Left colon (tissue), 2 donors: ENCODE measurements at regions not wholly inside any gene's neighbourhood (a gene's known extent, or its start where the extent isn't known, plus 50 kb on each side); places are given as distances from the start of the nearest gene placed in this dataset.

Experiments
- ATAC-seq: fragments of 200-7000 bp; cut with Tn5 transposase; one replicate; pipeline ENCODE4 v1.9.1; 2020; ENCODE audit warnings: mild to moderate bottlenecking, moderate library complexity
- DNase-seq, 2 donors: peaks; one replicate each; pipeline ENCODE4 v3.0.0-alpha.2; 2020
- intact Hi-C, 2 donors: fragments of 100-400 bp; cut with DNase I in 1 of 2; cut with micrococcal nuclease in 1 of 2; formaldehyde crosslinking; loops; one replicate each; pipeline versions ENCODE4 v1.11.2 to v1.14.0; 2022; cut with DNase I, micrococcal nuclease
- donor health status: DM: no; HTN: no; CAD: no.
- donor health status: DM: yes; HTN: yes; CAD: no.

GRCh38 chr4:181475359-181475758 lies 767.8 kb upstream of the TENM3 start:
- ATAC-seq (no peak), DNase-seq (no peak)
- intact Hi-C loops: no loop called here

- intact Hi-C loops: no loop called here
- ATAC-seq (no peak), DNase-seq (no peak)
Observed at GRCh38 chr4:181475781-181476507, 767.3 kb upstream of the TENM3 start.

GRCh38 chr4:181476508-181476890 lies 766.7 kb upstream of the TENM3 start:
- ATAC-seq: no peak
- no peak for DNase-seq
- intact Hi-C loops: no loop called here

GRCh38 chr4:181477591-181477990 lies 765.6 kb upstream of the TENM3 start:
- intact Hi-C loops: no loop called here
- ATAC-seq (no peak), DNase-seq (no peak)

GRCh38 chr4:181478656-181479055 lies 764.5 kb upstream of the TENM3 start:
- DNase-seq: no peak
- no peak for ATAC-seq
- intact Hi-C loops: no loop called here

GRCh38 chr4:181479141-181479540 lies 764.1 kb upstream of the TENM3 start:
- intact Hi-C loops: no loop called here
- ATAC-seq: no peak
- DNase-seq: no peak

- no peak for ATAC-seq
- intact Hi-C loops: no loop called here
Observed at GRCh38 chr4:181484396-181484795, 758.8 kb upstream of the TENM3 start.

GRCh38 chr4:181488926-181489325 lies 754.3 kb upstream of the TENM3 start:
- DNase-seq (no peak), ATAC-seq (no peak)
- intact Hi-C loops: no loop called here

More at GRCh38 chr4:181484396-181484795, 758.8 kb upstream of the TENM3 start:
- DNase-seq: no peak

GRCh38 chr4:181498148-181498547 lies 745.1 kb upstream of the TENM3 start:
- ATAC-seq (no peak), DNase-seq (no peak)
- intact Hi-C loops: no loop called here

GRCh38 chr4:181502611-181503010 lies 740.6 kb upstream of the TENM3 start:
- DNase-seq: no peak

GRCh38 chr4:181503687-181504390 lies 739.4 kb upstream of the TENM3 start:
- DNase-seq (no peak), ATAC-seq (no peak)
- intact Hi-C loops: no loop called here

More at GRCh38 chr4:181502611-181503010, 740.6 kb upstream of the TENM3 start:
- intact Hi-C loops: no loop called here
- no peak for ATAC-seq

- no peak for ATAC-seq
- intact Hi-C loops: no loop called here
- DNase-seq: no peak
Observed at GRCh38 chr4:181504924-181505323, 738.3 kb upstream of the TENM3 start.

GRCh38 chr4:181507180-181507835 lies 735.9 kb upstream of the TENM3 start:
- intact Hi-C loops: no loop called here
- ATAC-seq: no peak
- no peak for DNase-seq

GRCh38 chr4:181507938-181508337 lies 735.3 kb upstream of the TENM3 start:
- DNase-seq: no peak
- ATAC-seq: no peak
- intact Hi-C loops: no loop called here

GRCh38 chr4:181508601-181509000 lies 734.6 kb upstream of the TENM3 start:
- DNase-seq: no peak
- no peak for ATAC-seq
- intact Hi-C loops: no loop called here

GRCh38 chr4:181509073-181509472 lies 734.1 kb upstream of the TENM3 start:
- DNase-seq (no peak), ATAC-seq (no peak)
- intact Hi-C loops: no loop called here

GRCh38 chr4:181517491-181517890 lies 725.7 kb upstream of the TENM3 start:
- DNase-seq (no peak), ATAC-seq (no peak)
- intact Hi-C loops: no loop called here

- ATAC-seq (no peak), DNase-seq (no peak)
- intact Hi-C loops: no loop called here
Observed at GRCh38 chr4:181520790-181521189, 722.4 kb upstream of the TENM3 start.

- DNase-seq (no peak), ATAC-seq (no peak)
- intact Hi-C loops: no loop called here
Observed at GRCh38 chr4:181523973-181524372, 719.2 kb upstream of the TENM3 start.

GRCh38 chr4:181524499-181524898 lies 718.7 kb upstream of the TENM3 start:
- intact Hi-C loops: no loop called here
- ATAC-seq (no peak), DNase-seq (no peak)
